H54 (cell line): ENCODE measurements at regions not wholly inside any gene's neighbourhood (a gene's known extent, or its start where the extent isn't known, plus 50 kb on each side); places are given as distances from the start of the nearest gene placed in this dataset.

Experiments used
- DNase-seq: peaks from one replicate; pipeline ENCODE4 v3.0.0; 2011; ENCODE audit warnings: low spot score, mixed read lengths; ENCODE audit not compliant: insufficient read length
- FAIRE-seq: peaks from 3 replicates; lab custom pipeline; 2011; peaks lifted over from hg19 to GRCh38; lab: Jason Lieb, UNC
- POLR2A ChIP-seq: IDR thresholded peaks from 2 replicates; pipeline ENCODE4 v1.6.1; 2011; ENCODE audit warnings: low read depth, mild to moderate bottlenecking, low read length

DNA sequence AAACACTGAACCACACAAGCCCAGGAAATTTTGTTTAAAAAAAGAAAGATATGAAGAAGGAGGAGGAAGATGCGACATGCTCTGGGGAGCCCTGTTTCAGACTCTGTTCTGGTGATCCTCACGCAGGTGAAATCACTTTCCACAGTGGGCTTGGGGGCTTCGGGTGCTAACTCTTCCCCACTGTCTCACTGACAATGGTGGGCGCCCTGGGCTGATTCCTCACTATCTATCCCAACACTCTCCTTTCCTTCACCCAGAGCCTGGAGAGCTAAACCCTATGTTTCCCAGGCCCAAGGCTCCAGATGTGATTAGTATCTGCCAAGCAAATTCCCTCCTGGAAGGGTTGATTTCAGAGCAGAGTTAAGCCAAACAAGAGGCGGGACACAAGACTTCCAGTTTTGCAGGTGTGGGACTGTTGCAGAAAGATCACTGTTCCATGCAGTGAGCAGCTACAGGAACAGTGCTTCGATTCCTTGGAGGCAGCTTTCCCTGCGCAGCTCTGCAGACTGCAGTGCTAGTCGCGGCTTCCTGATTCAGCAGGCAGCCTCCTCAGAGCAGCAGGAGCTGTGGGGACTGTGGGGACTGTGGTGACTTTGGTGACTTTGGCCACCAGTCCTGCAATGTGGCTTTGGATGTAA is 168.3 kb downstream of the RHOU start:
- TF ChIP-seq POLR2A = no peak
- FAIRE-seq (no peak), DNase-seq (no peak)

DNA sequence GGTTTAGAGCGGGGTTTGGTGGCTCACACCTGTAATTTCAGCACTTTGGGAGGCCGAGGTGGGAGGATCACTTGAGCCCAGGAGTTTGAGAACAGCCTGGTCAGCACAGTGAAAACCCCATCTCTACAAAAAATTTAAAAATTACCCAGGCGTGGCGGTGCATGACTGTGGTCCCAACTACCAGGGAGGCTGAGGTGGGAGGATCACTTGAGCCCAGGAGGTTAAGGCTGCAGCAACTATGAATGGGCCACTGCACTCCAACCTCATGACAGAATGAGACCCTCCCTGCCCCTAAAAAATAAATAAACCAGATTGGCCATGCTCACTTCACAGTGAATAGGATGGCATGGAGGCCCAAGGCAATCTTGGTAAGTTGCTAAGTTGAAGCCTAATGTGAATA is 168.9 kb downstream of the RHOU start:
- DNase-seq (no peak), FAIRE-seq (no peak)
- TF ChIP-seq POLR2A = no peak

DNA sequence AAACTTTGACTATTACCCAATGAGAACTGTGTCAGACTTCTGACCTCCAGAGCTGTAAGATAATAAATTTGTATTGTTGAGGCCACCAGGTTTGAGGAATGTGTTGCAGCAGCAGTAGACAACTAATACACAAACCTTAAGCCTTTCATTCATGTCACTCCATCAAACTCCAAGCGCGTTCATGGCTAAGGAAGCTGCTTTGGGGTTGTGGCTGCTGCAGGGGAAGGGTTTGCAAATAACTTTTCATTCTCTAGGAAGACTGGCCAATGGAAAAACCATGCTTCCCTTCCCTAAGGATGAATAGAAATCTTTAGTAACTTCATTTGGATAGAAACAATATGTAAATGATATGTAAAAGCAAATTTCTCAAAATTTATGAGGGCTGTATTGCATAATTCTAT is 170.4 kb downstream of the RHOU start:
- no peak for TF ChIP-seq POLR2A
- FAIRE-seq (no peak), DNase-seq (no peak)

DNA sequence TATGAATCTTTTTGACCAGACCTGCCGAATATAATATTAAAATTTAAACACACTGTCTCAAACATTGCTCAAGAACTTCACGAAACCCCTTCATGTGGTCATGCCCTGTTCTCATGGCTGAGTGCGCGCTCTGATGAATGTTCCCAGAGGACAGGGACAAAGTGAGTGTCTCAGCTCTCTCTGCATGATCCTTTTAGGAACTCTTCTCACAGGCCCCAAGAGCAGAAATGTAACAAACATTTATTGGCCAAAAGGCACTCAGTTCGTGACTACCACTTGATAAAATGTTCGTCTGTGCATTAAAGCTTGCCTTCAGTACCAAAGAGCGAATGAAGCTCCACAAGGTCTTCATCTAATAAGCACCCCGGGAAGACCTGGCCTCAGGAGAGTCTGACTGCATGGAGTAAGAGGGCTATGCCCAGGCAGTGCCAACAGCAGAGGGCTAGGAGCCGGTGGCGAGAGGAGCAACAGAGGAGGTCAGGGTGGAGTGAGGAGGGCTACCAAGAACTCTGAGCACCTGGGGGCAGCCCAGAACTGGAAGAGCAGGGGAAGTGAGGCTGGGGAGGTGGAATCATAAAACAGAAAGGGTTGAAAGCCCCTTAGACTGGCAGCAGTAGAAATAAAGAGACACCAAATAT is 171.1 kb downstream of the RHOU start:
- DNase-seq (no peak), FAIRE-seq (no peak)
- TF ChIP-seq POLR2A = no peak

DNA sequence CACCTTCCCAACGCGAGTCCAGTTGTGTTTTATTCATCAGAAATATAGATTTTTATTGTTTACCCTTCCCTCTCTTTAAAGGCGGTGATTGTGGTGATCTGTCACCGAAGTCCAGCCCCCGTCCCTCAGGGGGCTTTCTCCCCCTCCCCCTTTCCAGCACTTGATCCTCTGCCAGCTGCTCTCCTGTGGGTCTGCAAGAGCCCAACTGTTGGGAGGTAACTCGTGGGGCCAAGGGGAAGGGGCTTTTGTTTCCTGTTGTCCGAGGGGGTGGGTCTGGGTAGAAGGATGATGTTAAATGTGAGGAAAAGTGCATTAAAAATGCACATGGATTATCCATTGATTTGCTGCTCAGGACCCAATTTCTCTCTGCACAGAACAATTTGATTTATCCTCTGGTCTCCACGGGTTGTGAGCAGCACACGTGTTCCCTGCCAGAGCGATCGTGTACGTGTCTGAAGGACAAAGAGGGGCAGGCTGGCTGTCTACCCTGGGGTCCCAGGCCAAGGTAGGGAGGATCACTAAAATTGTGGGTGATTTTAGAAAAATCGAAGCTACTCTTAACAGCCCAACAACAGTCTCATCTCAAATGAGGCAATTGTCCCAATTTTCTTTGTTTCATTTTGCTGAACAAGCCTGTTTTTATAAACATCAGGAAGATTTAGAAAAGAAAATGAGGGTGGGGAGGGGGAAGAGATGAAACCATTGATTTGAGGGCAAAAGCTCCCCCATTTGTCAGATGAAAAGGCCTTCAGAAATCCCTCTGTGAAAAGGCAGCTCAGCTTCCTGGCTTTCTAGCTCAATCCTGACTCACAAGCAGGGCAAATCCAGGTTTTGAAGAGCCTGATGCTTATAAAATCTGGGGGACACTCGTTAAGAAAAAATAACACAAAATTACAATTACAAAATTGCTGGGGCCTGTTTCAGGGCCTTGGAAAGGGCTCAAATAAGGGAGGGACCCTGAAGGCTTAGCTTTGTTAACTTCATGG is 176.2 kb downstream of the RHOU start:
- no peak for TF ChIP-seq POLR2A
- DNase-seq (no peak), FAIRE-seq (no peak)

DNA sequence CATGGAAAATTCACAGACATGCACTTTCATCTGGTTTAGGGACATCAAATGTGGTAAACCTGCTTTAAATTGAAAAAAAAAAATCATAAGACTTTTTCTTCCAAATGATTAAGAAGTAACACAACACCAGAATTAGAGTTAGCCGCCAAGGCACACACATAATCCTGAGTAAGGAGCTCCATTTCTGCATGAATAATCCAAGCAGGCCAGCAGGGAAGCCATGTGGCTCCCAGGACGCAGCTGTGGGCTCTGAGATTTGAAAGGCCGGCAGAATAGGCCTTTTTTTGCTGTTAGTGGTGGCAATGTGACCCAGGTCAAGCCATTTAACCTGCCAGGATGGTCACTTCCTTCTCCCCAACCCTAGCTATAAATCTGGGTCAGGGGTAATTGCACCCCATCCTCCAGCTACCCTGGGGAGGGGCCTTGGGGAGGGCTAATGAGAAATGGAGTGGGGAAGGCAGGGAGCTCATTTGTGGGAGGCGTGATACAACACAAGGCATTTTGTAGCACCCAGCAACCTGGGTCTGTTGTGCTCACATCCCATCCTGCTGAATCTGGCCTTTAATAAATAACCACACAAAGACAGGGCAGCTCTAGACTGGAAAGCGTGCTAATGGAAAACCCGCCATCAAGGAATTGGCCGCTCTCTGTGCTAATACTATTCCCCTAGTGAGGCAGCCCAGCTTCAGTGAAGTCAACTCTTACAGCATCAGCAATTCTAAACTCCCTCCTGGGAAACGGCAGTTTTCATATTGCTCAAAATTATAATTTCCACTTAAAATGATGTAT is 178.5 kb downstream of the RHOU start:
- DNase-seq (no peak), FAIRE-seq (no peak)
- TF ChIP-seq POLR2A = no peak

DNA sequence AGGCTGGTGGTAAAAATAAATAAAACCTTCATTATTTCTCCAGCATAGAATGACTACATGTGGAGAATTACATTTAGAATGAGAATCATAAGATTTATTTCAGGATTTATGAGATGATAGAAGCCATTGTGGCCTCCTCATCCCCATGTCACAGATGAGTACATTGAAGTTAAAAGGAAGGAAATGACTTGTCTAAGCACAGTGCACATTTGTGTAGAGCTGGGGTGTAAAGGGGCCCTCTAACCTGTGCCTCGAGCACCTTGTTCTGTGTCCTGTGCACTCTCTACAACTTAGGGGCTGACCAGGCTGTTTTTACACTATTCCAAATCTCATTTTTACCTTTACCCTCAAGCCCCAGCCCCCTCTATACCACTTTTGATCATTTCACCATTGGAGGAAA is 179.4 kb downstream of the RHOU start:
- DNase-seq (no peak), FAIRE-seq (no peak)
- no peak for TF ChIP-seq POLR2A

GRCh38 chr1:228917342-228917741 is 182.1 kb downstream of the RHOU start:
- no peak for FAIRE-seq

DNA sequence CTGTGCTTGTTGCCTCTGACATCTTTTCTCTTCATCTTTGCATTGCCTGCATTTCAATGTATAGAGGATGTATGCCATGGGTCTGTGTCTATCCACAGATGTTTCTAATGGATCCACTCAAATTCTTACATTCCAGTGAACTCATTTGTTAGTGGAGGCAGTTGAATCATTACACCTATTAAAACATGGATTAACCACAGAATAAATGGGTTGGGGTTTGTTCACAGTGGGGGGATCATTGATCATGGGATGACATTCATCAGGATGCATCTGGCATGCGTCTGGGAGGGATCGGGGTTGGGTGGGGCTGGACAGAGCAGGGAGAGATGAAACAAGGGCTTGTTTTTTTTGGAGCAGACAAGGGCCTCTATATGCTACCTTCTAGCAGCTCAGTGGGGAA is 182.5 kb downstream of the RHOU start:
- no peak for FAIRE-seq
- no peak for DNase-seq
- TF ChIP-seq POLR2A = no peak

More at GRCh38 chr1:228917342-228917741, 182.1 kb downstream of the RHOU start:
- no peak for DNase-seq
- no peak for TF ChIP-seq POLR2A

DNA sequence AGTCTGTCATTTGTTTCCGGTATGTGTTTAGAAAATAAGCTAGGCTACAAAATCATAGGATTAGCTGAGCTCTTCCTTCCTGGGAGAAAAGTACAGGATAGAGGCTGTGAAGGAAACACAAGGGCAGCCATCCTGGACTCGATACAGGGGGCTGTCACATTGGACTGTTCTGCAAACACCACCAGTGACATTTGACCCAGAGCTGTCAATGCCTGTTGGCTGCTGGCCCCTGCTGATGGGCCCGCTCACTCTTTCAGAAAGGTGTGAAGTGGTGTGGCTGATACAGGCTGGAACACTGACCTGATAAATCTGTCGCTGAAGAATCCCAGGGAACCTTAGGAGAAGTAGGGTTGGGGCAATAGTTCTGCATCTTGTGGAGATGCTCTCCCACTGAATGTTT is 183.1 kb downstream of the RHOU start:
- no peak for FAIRE-seq
- TF ChIP-seq POLR2A = no peak
- DNase-seq = no peak

DNA sequence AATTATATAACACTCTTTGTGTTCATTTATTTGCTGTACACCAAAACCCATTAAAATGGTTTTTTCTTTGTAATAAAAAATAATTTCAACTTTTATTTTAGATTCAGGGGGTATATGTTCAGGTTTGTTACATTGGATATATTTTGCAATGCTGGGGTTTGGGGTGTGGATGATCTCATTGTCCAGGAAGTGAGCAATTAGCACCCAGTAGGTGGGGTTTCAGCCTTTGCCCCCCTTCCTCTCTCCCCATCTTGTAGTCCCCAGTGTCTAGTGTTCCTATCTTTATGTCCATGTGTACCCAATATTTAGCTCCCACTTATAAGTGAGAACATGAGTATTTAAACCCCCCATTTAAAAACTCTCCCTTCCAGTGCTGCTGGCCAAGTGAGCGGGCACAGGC is 184.6 kb downstream of the RHOU start:
- DNase-seq = no peak
- no peak for TF ChIP-seq POLR2A
- no peak for FAIRE-seq

GRCh38 chr1:228920831-228921230 is 185.6 kb downstream of the RHOU start:
- no peak for TF ChIP-seq POLR2A
- DNase-seq (no peak), FAIRE-seq (no peak)

DNA sequence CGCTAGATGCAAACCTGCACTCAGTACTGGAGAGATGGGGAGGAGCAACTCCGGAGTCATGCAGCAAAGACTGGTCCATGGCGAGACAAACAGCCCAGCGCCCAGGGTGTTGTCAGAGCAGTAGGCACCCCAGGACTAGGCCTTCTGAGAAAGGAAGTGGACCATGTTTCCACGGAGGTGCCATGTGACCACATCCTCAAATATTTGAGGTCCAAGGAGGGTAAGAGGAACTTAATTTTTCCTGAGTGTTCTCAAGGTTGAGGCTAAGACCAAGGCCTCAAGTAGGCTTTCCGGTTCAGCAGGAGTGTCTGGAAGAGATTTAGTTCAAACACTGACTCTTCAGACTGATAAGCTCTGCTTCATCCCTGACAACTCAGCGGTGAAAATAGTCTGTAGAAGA is 186.2 kb downstream of the RHOU start:
- no peak for TF ChIP-seq POLR2A
- DNase-seq = no peak

More for the DNA sequence above, 186.2 kb downstream of the RHOU start:
- FAIRE-seq = no peak
